Esophagus muscularis mucosa (tissue), 4 donors: ENCODE measurements at regions not wholly inside any gene's neighbourhood (a gene's known extent, or its start where the extent isn't known, plus 50 kb on each side); places are given as distances from the start of the nearest gene placed in this dataset.
A peak's percentile ranks its signal among the peaks of the same experiment; 100 is the strongest.
"Not testable (repeated sequence)": the region's sequence is repeated elsewhere in the genome, so short reads cannot be mapped to it uniquely, and the experiment has no call there.

ENCODE experiments used
- EP300 ChIP-seq: sonication (generic); formaldehyde crosslinking; IDR thresholded peaks from one replicate; pipeline ENCODE4 v1.6.1; 2017; ENCODE audit warnings: antibody characterized with exemption
- POLR2A ChIP-seq: fragments of 450-650 bp; IDR thresholded peaks from one replicate; pipeline ENCODE4 v1.6.1; 2017; ENCODE audit warnings: antibody characterized with exemption, moderate library complexity, mild to moderate bottlenecking, low read depth
- POLR2AphosphoS5 ChIP-seq, 2 donors: sonication (generic); formaldehyde crosslinking; IDR thresholded peaks; one replicate each; pipeline ENCODE4 v1.6.1; 2017; ENCODE audit warnings: antibody characterized with exemption in 2 of 2
- TF ChIP-seq, protein P1 (sequence below), 3 experiments: fragments of 200-600 bp in 2 of 3; fragments of 450-650 bp in 1 of 3; sonication (generic) in 2 of 3; IDR thresholded peaks; one replicate each; pipeline ENCODE4 v1.5.1; 2017 to 2019; ENCODE audit warnings: antibody characterized with exemption in 3 of 3, mild to moderate bottlenecking in 2 of 3, moderate library complexity in 1 of 3

GRCh38 chr16:21521390-21522143, 77.8 kb upstream of the METTL9 start:
- TF ChIP-seq POLR2A, EP300: not testable (repeated sequence)
- TF ChIP-seq, protein P1, sequence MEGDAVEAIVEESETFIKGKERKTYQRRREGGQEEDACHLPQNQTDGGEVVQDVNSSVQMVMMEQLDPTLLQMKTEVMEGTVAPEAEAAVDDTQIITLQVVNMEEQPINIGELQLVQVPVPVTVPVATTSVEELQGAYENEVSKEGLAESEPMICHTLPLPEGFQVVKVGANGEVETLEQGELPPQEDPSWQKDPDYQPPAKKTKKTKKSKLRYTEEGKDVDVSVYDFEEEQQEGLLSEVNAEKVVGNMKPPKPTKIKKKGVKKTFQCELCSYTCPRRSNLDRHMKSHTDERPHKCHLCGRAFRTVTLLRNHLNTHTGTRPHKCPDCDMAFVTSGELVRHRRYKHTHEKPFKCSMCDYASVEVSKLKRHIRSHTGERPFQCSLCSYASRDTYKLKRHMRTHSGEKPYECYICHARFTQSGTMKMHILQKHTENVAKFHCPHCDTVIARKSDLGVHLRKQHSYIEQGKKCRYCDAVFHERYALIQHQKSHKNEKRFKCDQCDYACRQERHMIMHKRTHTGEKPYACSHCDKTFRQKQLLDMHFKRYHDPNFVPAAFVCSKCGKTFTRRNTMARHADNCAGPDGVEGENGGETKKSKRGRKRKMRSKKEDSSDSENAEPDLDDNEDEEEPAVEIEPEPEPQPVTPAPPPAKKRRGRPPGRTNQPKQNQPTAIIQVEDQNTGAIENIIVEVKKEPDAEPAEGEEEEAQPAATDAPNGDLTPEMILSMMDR (IDR thresholded peaks at IDR 0.05) = not testable (repeated sequence)
- TF ChIP-seq POLR2AphosphoS5 (IDR thresholded peaks at IDR 0.05) = peak in 1 of 2 donors; percentile 34
